ENCODE measurements at regions not wholly inside any gene's neighbourhood (a gene's known extent, or its start where the extent isn't known, plus 50 kb on each side); places are given as distances from the start of the nearest gene placed in this dataset.

DNA sequence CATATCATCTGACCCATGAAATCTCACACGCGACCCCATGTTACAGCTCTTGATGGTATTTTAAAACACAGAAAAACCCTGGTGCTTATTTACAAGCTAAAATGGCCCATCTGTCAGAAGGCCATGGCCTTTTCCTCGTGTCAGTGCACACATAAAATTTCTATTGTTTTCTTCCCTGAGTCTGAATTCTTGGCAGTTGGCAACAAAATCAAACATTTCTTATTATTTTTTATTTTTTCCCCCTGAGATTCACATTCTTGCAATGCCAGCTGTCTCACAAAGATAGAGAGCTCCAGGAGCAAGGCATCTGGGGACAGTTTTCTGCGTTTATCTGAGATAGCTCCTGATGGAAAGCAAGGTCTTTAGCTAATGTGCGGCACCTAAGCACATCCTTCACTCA, 818.1 kb upstream of the TMEM132C start:
- no TSS peak for BruUV-seq (replicated peaks)
- TF ChIP-seq, protein P1, sequence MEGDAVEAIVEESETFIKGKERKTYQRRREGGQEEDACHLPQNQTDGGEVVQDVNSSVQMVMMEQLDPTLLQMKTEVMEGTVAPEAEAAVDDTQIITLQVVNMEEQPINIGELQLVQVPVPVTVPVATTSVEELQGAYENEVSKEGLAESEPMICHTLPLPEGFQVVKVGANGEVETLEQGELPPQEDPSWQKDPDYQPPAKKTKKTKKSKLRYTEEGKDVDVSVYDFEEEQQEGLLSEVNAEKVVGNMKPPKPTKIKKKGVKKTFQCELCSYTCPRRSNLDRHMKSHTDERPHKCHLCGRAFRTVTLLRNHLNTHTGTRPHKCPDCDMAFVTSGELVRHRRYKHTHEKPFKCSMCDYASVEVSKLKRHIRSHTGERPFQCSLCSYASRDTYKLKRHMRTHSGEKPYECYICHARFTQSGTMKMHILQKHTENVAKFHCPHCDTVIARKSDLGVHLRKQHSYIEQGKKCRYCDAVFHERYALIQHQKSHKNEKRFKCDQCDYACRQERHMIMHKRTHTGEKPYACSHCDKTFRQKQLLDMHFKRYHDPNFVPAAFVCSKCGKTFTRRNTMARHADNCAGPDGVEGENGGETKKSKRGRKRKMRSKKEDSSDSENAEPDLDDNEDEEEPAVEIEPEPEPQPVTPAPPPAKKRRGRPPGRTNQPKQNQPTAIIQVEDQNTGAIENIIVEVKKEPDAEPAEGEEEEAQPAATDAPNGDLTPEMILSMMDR (IDR thresholded peaks at IDR 0.05; ENCODE audit: unreplicated experiment), result no peak
- no peaks in the 10 kb centered on the region for H3K27me3 Mint-ChIP-seq (ENCODE audit: unreplicated experiment)
- no peak overlapping the region for H3K27ac Mint-ChIP-seq (ENCODE audit: unreplicated experiment)
- intact Hi-C loops (cut with micrococcal nuclease; ENCODE audit: unreplicated experiment), result no loop called here
- H3K4me3 Mint-ChIP-seq (ENCODE audit: low read depth, unreplicated experiment), result no peak overlapping the region
- H3K36me3 Mint-ChIP-seq (ENCODE audit: insufficient read depth, unreplicated experiment), result no peaks in the 10 kb centered on the region
- DNase-seq, result no peak
- CTCF ChIA-PET, result no interaction called here
- no peaks in the 10 kb centered on the region for H3K4me1 Mint-ChIP-seq (ENCODE audit: low read depth, unreplicated experiment)
- H3K9me3 Mint-ChIP-seq (ENCODE audit: low read depth, unreplicated experiment), result peaks cover 21% of the 10 kb centered on the region

DNA sequence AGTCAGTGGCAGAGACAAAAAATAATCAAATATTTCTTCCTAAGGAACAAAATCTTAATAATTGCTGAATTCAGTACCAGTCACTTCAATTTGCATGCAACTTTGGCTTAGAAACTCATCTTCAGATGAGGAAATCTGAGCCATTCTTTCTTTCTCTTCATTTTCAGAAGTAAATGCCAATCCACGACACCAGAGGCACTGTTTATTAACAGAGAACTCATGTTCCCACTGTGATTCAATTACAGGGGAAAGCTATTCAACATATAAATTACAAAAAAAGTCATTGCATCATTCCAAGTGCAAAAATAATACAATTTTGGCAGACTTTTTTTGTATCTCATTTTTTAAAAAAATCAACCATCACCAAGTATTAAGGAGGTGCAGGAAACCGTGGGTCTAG, 816.1 kb upstream of the TMEM132C start:
- no TSS peak for BruUV-seq (replicated peaks)
- TF ChIP-seq, protein P1 (IDR thresholded peaks at IDR 0.05; ENCODE audit: unreplicated experiment), result no peak
- Mint-ChIP-seq H3K27me3 (ENCODE audit: unreplicated experiment) (no peaks in the 10 kb centered on the region), H3K4me3 (ENCODE audit: low read depth, unreplicated experiment) (no peak overlapping the region), H3K36me3 (ENCODE audit: insufficient read depth, unreplicated experiment) (no peaks in the 10 kb centered on the region), H3K9me3 (ENCODE audit: low read depth, unreplicated experiment) (peaks cover 22% of the 10 kb centered on the region), H3K27ac (ENCODE audit: unreplicated experiment) (no peak overlapping the region), H3K4me1 (ENCODE audit: low read depth, unreplicated experiment) (no peaks in the 10 kb centered on the region)
- DNase-seq, result no peak
- CTCF ChIA-PET, result no interaction called here
- intact Hi-C loops (cut with micrococcal nuclease; ENCODE audit: unreplicated experiment), result no loop called here

DNA sequence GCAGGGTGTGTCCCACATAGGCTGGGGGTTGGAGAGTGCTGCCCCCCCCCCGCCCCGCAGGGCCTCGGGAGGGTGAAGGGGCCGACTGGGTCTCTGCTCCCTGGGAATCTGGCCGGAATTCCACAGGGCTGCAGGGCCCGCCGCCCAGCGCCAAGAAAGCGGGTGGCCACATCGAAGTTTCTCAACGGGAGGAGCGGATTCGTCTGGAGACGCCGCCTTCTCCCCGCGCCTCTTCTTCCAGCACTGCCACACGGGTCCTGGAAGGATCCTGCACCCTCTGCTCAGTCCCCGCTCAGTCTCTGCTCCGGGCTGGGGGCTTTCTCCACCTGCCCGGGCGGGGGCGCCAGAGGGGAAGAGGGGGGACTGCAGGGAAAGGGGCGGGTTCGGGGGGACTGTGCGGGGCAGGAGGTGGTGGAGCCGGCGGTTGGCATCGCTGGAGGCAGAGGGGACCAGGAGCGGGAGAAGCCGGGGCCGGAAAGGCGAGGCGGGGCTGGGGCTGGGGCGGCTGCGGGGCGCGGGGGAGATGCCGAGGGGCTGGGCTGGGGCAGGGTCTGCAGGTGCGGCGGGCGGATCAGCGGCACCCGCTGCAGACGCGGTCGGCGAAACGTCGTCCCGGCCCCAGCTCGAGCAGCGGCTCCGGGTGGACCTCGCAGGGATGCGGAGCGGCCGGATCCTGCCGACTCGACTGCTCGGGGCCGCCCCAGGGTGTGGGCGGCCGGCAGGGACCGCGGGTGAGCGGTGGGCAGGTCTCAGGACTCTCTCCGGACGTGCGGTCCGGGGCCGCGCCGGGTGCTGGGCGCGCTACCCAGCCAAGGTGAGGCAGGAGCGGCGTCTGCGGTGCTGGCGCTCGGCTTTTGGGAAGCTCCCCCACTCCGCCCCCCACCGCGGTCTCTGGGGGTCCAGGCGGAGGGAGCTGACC, 811.4 kb upstream of the TMEM132C start:
- Mint-ChIP-seq H3K4me1 (ENCODE audit: low read depth, unreplicated experiment) (no peaks in the 10 kb centered on the region), H3K4me3 (ENCODE audit: low read depth, unreplicated experiment) (no peak overlapping the region), H3K9me3 (ENCODE audit: low read depth, unreplicated experiment) (peaks cover 30% of the 10 kb centered on the region), H3K27me3 (ENCODE audit: unreplicated experiment) (no peaks in the 10 kb centered on the region), H3K36me3 (ENCODE audit: insufficient read depth, unreplicated experiment) (no peaks in the 10 kb centered on the region), H3K27ac (ENCODE audit: unreplicated experiment) (no peak overlapping the region)
- no peak for DNase-seq
- no TSS peak for BruUV-seq (replicated peaks)
- intact Hi-C loops (cut with micrococcal nuclease; ENCODE audit: unreplicated experiment), result no loop called here
- CTCF ChIA-PET, result interaction anchor here (0.6 kb wide), 1 partner anchor 72 kb away, joined by 4 read pairs; no protein-coding TSS in a partner anchor
- TF ChIP-seq, protein P1 (IDR thresholded peaks at IDR 0.05; ENCODE audit: unreplicated experiment), result no peak

DNA sequence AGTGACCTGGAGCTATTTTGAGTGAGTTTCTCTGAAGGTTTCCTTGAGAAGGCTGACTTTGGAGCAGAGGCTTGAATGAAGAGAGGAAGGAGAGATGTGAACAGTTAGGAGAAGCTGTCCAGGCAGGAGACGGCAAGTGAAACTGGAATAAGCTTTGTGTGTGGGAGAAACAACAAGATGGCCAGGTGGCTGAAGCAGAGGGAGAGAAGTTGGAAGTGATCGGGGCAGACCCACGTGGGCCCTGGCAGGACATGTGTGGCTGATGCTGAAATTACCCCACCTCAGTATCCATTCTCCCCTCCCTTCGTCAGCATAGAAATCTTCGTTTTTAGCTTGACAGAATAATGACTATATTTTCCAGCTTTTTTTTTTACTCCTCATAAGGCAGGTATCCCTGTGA, 809.2 kb upstream of the TMEM132C start:
- H3K4me3 Mint-ChIP-seq (ENCODE audit: low read depth, unreplicated experiment), result no peak overlapping the region
- H3K4me1 Mint-ChIP-seq (ENCODE audit: low read depth, unreplicated experiment), result no peaks in the 10 kb centered on the region
- peaks cover 22% of the 10 kb centered on the region for H3K9me3 Mint-ChIP-seq (ENCODE audit: low read depth, unreplicated experiment)
- no peak overlapping the region for H3K27ac Mint-ChIP-seq (ENCODE audit: unreplicated experiment)
- CTCF ChIA-PET, result no interaction called here
- intact Hi-C loops (cut with micrococcal nuclease; ENCODE audit: unreplicated experiment), result no loop called here
- TF ChIP-seq, protein P1 (IDR thresholded peaks at IDR 0.05; ENCODE audit: unreplicated experiment), result no peak
- no peaks in the 10 kb centered on the region for H3K36me3 Mint-ChIP-seq (ENCODE audit: insufficient read depth, unreplicated experiment)
- no peak for DNase-seq
- BruUV-seq (replicated peaks), result no TSS peak
- H3K27me3 Mint-ChIP-seq (ENCODE audit: unreplicated experiment), result no peaks in the 10 kb centered on the region
